ENCODE measurements at regions not wholly inside any gene's neighbourhood (a gene's known extent, or its start where the extent isn't known, plus 50 kb on each side); places are given as distances from the start of the nearest gene placed in this dataset.
"Not testable (repeated sequence)": the region's sequence is repeated elsewhere in the genome, so short reads cannot be mapped to it uniquely, and the experiment has no call there.

GRCh38 chr13:84865783-84866221, 933.4 kb downstream of the SLITRK6 start:
- no peak for DNase-seq (ENCODE audit: low read depth)

- DNase-seq (ENCODE audit: low read depth): no peak
Measured at GRCh38 chr13:84864341-84864740, 934.9 kb downstream of the SLITRK6 start.

- DNase-seq (ENCODE audit: low read depth): no peak
Measured at GRCh38 chr13:84847107-84847506, 952.1 kb downstream of the SLITRK6 start.

- DNase-seq (ENCODE audit: low read depth): no peak
Measured at GRCh38 chr13:84845907-84846619, 953.2 kb downstream of the SLITRK6 start.

GRCh38 chr13:84844473-84844872, 954.7 kb downstream of the SLITRK6 start:
- DNase-seq (ENCODE audit: low read depth): no peak

- DNase-seq (ENCODE audit: low read depth): no peak
Measured at GRCh38 chr13:84843368-84843767, 955.9 kb downstream of the SLITRK6 start.

GRCh38 chr13:84834201-84834600, 951.9 kb upstream of the SLITRK1 start:
- DNase-seq (ENCODE audit: low read depth): no peak

- no peak for DNase-seq (ENCODE audit: low read depth)
Measured at GRCh38 chr13:84831666-84832657, 949.7 kb upstream of the SLITRK1 start.

- DNase-seq (ENCODE audit: low read depth): no peak
Measured at GRCh38 chr13:84823528-84823927, 941.3 kb upstream of the SLITRK1 start.

GRCh38 chr13:84821261-84821660, 939.0 kb upstream of the SLITRK1 start:
- DNase-seq (ENCODE audit: low read depth): no peak

- no peak for DNase-seq (ENCODE audit: low read depth)
Measured at GRCh38 chr13:84816567-84817105, 934.4 kb upstream of the SLITRK1 start.

- DNase-seq (ENCODE audit: low read depth): no peak
Measured at GRCh38 chr13:84812789-84813188, 930.5 kb upstream of the SLITRK1 start.

GRCh38 chr13:84812078-84812477, 929.8 kb upstream of the SLITRK1 start:
- no peak for DNase-seq (ENCODE audit: low read depth)

- DNase-seq (ENCODE audit: low read depth): no peak
Measured at GRCh38 chr13:84810781-84811180, 928.5 kb upstream of the SLITRK1 start.

GRCh38 chr13:84802073-84802472, 919.8 kb upstream of the SLITRK1 start:
- DNase-seq (ENCODE audit: low read depth): no peak

- no peak for DNase-seq (ENCODE audit: low read depth)
Measured at GRCh38 chr13:84784443-84785153, 902.3 kb upstream of the SLITRK1 start.

GRCh38 chr13:84777316-84777715, 895.0 kb upstream of the SLITRK1 start:
- DNase-seq (ENCODE audit: low read depth): no peak

GRCh38 chr13:84776593-84776992, 894.3 kb upstream of the SLITRK1 start:
- no peak for DNase-seq (ENCODE audit: low read depth)

- DNase-seq (ENCODE audit: low read depth): not testable (repeated sequence)
Measured at GRCh38 chr13:84775920-84776319, 893.6 kb upstream of the SLITRK1 start.

GRCh38 chr13:84774111-84774510, 891.8 kb upstream of the SLITRK1 start:
- DNase-seq (ENCODE audit: low read depth): no peak

GRCh38 chr13:84760956-84761355, 878.7 kb upstream of the SLITRK1 start:
- no peak for DNase-seq (ENCODE audit: low read depth)

- no peak for DNase-seq (ENCODE audit: low read depth)
Measured at GRCh38 chr13:84749126-84749525, 866.9 kb upstream of the SLITRK1 start.
